GM19438 (cell line): ENCODE measurements at regions not wholly inside any gene's neighbourhood (a gene's known extent, or its start where the extent isn't known, plus 50 kb on each side); places are given as distances from the start of the nearest gene placed in this dataset.

Experiments used
- ATAC-seq: cut with Tn5 transposase; IDR thresholded peaks from one replicate; pipeline ENCODE4 v1.9.1; 2021; ENCODE audit warnings: low read depth; ENCODE audit not compliant: unreplicated experiment

- no peak for ATAC-seq
Measured at GRCh38 chr6:14360565-14360964, 243.0 kb downstream of the CD83 start.

DNA sequence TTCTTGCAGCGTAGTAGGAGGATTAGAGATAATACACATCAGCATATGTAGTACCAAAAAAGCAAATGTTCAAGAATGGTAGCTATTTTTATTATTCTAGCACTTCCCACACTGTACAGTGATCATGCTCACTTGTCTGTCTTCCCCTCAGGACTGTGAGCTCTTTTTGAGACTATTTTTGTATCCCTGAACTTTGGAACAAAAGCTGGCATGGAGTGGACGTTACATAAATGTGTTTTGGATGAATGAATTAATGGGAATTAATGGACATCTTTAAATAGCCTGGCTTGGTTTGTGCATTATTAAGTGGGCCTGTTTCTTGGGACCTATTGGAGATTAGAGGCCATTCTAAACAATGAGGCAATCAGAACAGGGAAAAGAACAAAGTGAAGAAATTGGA, 243.7 kb downstream of the CD83 start:
- no peak for ATAC-seq

GRCh38 chr6:14361956-14362587, 244.5 kb downstream of the CD83 start:
- ATAC-seq: no peak

DNA sequence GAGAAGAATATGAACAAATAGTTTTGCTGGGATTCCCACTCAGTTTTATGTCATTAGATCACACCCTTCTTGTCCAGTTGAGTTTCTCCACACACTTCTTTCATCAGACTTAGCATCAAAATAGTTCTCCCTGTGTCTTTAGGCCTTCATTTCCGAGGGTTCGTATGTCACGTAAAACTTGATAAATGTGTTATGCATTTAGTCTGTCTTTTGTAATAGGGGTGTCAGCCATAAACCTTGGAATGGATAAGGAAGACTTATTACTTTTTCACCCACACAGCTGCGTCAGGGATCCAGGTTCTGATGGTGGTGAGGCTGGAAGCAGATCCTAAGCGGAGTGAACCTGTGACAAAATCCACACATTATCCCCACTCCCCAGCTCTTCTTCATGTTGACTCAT, 246.8 kb downstream of the CD83 start:
- no peak for ATAC-seq

GRCh38 chr6:14365393-14365792, 247.8 kb downstream of the CD83 start:
- ATAC-seq: no peak

- no peak for ATAC-seq
Measured at GRCh38 chr6:14366315-14366714, 248.7 kb downstream of the CD83 start.

- no peak for ATAC-seq
Measured at GRCh38 chr6:14366872-14367271, 249.3 kb downstream of the CD83 start.

DNA sequence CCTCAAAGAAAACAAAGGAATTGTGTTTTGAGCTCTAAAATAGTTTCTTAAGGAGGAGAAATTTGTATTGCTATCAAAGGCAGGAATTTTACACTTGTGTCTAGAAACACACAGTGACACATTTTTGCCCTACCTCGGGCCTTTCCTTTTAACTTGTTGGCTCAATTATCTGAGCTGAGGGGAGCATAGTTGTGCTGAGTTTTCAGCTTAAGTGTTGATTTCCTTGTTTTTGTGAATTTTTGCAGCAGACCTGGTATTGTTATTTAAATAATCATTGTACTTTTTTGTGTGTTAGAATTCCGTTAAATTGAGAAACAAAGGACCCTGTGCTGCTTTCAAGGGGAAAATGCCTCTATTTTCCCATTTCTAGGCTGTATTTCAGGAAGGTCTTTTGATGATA, 249.7 kb downstream of the CD83 start:
- ATAC-seq: no peak

DNA sequence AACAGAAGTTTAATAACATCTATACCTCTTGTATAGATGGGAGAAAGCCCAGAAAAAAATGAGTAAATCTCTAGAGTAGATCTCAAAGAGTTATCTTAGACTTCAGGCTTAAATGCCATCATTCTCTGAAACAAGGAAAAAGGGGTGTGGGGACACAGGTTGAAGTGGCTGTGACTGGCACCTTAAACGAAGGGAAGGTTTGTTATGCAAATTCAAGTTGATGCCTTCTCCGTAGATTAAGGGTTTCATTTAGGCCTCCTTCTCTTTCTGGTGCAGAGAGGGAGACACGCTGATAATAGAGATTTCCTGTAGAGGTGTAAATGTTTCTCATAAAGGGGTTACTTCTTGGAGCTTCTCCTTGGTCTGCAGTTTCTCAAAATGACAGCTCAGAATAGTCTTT, 252.1 kb downstream of the CD83 start:
- no peak for ATAC-seq

DNA sequence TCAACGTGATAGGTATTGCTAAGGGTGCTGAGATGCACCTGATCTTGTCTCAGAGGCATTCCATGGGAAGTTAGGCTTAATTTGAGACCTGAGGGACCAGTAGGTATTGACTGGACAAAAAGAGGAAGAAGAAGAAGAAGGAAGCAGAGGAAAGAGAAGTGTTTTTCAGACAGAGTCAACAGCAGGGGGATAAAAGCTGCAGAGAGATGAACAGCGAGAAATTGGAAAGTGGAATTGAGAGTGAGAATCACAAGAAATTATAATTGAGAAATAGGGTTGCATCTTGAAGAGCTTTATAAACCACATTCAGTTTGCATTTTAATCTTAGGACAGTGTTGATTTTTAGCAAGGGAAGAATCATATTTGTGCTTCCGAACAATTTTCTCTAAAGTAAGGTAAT, 254.0 kb downstream of the CD83 start:
- ATAC-seq: no peak

DNA sequence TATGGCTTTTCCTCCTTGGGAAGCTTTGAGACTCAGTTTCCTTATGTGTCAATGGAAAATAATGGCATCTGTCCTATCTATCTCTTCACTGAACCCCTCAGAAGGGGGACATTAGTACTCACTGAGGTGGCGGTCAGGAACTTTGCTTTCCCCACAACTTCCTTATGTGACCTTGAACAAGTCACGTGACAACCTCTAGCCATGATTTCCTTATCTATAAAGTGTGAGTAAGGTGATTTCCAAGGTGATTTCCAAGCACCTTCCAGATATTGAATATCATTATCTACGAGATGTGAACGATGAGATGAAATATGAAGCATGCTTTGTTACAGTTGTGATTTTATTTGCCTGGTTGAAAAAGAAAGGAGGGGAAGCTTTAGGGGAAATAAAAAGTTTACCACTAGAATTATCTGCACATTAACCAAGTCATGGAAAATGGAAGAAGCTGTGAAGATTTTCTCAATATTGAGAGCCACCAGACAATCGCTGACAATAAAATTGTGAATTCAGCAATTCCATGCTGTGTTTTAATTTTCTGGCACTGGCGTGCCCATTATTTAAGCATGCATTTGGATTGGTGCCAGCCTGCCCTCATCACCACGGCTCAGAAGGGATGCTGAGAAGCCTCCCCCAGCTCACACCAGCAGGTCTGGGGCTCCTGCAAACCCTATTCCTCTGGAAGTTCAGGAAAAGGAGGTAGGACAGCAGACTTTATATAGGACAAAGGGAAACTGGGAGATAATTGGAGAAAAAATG, 255.3 kb downstream of the CD83 start:
- ATAC-seq: no peak

- no peak for ATAC-seq
Measured at GRCh38 chr6:14373648-14374437, 256.3 kb downstream of the CD83 start.

- no peak for ATAC-seq
Measured at GRCh38 chr6:14375930-14376329, 258.4 kb downstream of the CD83 start.

DNA sequence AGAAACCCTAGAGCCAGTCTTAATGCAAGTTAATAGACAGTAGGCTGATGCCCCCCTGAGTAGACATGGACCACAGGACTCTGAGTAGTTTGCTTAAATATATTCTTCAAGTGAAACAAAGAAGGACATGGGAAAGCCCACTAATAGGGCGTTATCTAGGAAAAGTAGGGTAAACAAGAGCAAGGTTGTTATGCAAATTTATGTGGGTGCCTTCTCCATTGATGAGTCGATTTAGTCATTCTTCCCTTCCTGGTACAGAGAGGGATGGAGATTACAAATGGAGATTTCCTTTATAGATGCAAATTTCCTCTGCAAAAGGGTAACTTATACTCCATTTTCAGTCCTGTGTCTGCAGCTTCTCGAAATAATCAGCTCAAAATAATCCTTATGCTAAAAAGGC, 262.0 kb downstream of the CD83 start:
- ATAC-seq: no peak

DNA sequence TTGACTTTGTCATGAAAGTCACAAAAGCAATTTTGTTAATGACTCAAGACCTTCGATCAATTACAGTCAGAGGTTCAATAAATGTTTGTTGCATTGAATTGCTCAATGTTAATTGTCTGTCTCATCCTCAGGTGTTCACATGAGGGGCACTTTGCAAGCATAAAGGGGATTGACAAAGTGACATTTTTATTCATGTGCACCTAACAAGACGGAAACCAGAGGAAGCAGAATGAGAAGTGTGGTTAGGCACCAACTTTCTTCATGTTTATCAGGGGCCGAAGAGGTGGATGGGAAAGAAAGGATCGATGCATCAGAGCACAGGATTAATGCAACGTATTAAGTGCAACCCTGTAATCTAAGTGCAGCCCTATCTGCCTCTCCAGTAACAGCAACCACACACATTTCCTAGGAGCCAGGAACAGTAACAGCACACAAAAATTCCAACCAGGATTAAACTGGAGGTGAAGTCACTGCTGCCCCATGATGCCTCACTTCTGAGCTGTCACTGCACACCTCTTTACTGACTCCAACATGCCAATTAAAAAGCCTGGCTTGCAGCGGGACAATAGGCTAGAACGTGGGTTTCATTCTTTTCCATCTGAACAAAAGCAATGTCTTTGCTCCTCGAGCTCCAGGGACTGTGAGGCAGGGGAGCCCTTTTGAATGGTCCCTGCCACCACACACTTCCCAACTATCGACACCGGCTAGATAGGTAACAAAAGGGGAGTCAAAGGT, 262.7 kb downstream of the CD83 start:
- ATAC-seq: no peak

DNA sequence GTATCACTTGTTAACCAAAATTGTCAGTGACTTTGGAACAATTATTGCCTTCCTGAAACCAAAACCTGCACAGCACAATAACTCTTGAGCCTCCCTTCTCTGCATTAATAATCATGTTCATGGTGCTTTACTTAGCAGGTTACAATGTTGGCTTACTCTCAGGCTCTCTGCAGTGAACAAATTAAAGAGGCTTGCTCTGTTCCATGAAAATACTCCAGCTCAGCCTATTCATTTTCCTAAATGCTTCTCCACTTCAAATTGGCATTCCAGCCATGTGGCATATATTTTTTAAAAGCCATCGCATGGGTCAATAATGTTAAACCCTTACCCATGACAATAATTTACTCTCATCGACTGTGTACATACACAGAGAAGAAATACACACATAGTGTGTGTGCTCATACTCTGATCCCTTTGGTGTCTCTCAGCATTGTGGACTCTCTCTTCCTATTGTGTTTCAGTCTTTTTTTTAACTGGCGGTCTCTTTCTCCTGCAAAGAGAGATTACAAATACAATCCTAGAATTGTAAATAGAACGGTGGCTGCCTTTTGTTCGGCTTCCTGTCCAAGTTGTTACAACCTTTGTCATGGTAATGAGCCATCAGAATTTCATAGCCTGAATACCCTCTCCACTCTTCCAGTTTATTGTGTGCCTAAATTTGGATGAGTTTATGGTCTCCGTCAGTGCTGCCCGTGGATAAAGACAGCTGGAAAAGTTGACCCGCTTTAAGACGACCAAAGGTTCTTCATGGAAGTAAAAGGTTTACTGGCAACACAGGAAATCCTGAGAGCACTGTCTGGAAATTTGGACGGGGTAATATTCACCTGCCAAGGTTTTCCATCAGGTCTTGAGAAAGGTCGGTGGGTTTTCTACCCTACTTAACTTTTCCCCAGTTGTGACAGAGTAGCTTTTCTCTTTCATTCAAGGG, 263.6 kb downstream of the CD83 start:
- no peak for ATAC-seq

DNA sequence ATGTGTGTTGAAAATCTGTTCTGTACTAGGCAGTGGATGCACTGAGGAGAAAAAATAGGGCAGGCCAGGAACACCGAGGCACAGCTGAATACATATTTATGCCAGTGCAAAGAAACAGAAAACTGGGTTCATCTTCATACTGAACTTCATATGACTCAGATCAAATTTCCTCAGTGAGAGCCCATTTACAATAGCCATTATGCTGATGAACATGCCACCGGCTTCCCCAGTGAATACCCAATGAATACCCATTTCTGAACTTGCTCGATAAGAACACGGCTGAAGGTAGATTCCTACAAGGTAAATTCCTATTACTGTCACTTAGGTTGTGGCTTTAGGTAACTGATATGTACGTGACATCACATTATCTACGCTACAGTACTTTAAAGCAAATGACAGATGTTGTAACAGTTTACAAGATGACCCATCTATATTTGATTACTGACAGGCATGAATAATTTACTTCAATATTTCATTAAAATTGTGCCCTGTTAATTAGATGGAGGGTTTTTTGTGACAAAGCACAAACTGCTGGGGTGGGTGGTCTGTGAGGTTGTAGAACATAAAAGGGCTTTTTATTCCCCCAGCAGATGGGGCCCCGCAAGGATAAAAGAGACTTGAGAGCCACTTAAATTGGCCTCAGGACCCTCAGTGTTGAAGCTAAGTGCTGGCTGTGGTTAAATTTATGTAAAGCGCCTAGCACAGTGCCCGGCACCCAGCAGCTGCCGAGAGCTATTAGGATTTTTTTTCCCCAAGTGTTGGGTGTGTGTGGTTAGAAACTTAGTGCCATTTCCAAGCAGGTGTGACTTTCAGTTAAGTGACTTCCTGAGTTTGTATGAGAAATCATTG, 264.5 kb downstream of the CD83 start:
- ATAC-seq: peak; percentile 54

DNA sequence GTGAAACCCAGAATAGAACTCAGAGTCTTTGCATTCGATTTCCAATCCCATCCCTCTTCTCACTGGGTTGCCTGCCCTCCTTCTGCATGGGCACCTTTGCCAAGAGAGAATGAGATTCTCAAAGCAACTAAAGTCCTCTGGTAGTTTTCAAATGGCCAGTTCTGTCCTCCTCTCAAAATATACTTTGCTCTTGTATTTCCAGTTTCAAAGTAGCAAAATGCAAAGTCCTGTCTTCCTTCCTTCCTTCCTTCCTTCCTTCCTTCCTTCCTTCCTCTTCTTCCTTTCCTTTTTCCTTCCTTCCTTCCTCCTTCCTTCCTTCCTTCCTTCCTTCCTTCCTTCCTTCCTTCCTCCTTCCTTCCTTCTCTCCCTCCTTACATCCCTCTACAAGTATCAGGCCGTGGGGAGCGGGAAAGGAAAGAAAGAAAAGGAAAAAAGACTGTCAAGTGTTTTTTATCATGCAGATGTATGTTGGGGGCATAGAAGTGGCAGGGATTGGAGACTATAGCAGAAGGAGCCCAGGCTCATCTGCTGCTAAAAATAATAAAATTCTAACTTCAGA, 265.2 kb downstream of the CD83 start:
- no peak for ATAC-seq
